SK-N-SH treated with all-trans-retinoic acid at 6 μM for 48 hours (cell line): ENCODE measurements at regions not wholly inside any gene's neighbourhood (a gene's known extent, or its start where the extent isn't known, plus 50 kb on each side); places are given as distances from the start of the nearest gene placed in this dataset.

Experiments
- ATAC-seq: fragments of 200-7000 bp; cut with Tn5 transposase; 3 replicates; pipeline ENCODE4 v1.9.1; 2020; ENCODE audit warnings: mild to moderate bottlenecking, moderate library complexity
- ARNTL ChIP-seq: fragments of 450-650 bp; formaldehyde crosslinking; IDR thresholded peaks from 2 replicates; pipeline ENCODE4 v1.5.0; 2020; ENCODE audit warnings: low read depth, mild to moderate bottlenecking, moderate library complexity, borderline replicate concordance
- BACH2 ChIP-seq: fragments of 250-450 bp; sonication (Bioruptor Pico); IDR thresholded peaks from 2 replicates; pipeline ENCODE4 v1.9.0; 2021; ENCODE audit warnings: mild to moderate bottlenecking, borderline replicate concordance
- CREB5 ChIP-seq: fragments of 250-450 bp; sonication (Bioruptor Pico); IDR thresholded peaks from 2 replicates; pipeline ENCODE4 v1.5.1; 2020; ENCODE audit warnings: low read depth, mild to moderate bottlenecking, moderate library complexity
- CSDC2 ChIP-seq: fragments of 250-450 bp; sonication (Bioruptor Pico); IDR thresholded peaks from 2 replicates; pipeline ENCODE4 v1.5.0; 2020; ENCODE audit warnings: mild to moderate bottlenecking, moderate library complexity
- CSRNP3 ChIP-seq: fragments of 250-450 bp; sonication (Bioruptor Pico); IDR thresholded peaks from 2 replicates; pipeline ENCODE4 v1.5.1; 2021; ENCODE audit warnings: mild to moderate bottlenecking, moderate library complexity
- ESRRG ChIP-seq: fragments of 250-450 bp; sonication (Bioruptor Pico); IDR thresholded peaks from 2 replicates; pipeline ENCODE4 v1.6.1; 2021; ENCODE audit warnings: mild to moderate bottlenecking
- GLIS3 ChIP-seq: fragments of 250-450 bp; sonication (Bioruptor Pico); IDR thresholded peaks from 2 replicates; pipeline ENCODE4 v1.5.0; 2020; ENCODE audit warnings: mild to moderate bottlenecking, moderate library complexity
- ISL1 ChIP-seq: fragments of 250-450 bp; sonication (Bioruptor Pico); IDR thresholded peaks from 2 replicates; pipeline ENCODE4 v2.1.2; 2022; ENCODE audit warnings: mild to moderate bottlenecking, moderate library complexity
- OSR1 ChIP-seq: fragments of 250-450 bp; sonication (Bioruptor Pico); IDR thresholded peaks from 2 replicates; pipeline ENCODE4 v1.8.0; 2022; ENCODE audit warnings: moderate library complexity, mild to moderate bottlenecking, inconsistent platforms
- POU6F1 ChIP-seq: fragments of 250-450 bp; sonication (Bioruptor Pico); IDR thresholded peaks from 2 replicates; pipeline ENCODE4 v1.8.0; 2021; ENCODE audit warnings: low read depth, mild to moderate bottlenecking, moderate library complexity, borderline replicate concordance
- RARB ChIP-seq: fragments of 250-450 bp; sonication (Bioruptor Pico); IDR thresholded peaks from 2 replicates; pipeline ENCODE4 v1.8.0; 2021; ENCODE audit warnings: mild to moderate bottlenecking, moderate library complexity
- SNAI2 ChIP-seq: fragments of 250-450 bp; sonication (Bioruptor Pico); IDR thresholded peaks from 2 replicates; pipeline ENCODE4 v1.5.0; 2020; ENCODE audit warnings: mild to moderate bottlenecking, moderate library complexity
- TCF4 ChIP-seq: fragments of 250-450 bp; sonication (Bioruptor Pico); IDR thresholded peaks from 2 replicates; pipeline ENCODE4 v1.8.0; 2021; ENCODE audit warnings: mild to moderate bottlenecking, moderate library complexity, borderline replicate concordance
- TOX ChIP-seq: fragments of 250-450 bp; sonication (Bioruptor Pico); IDR thresholded peaks from 2 replicates; pipeline ENCODE4 v1.8.0; 2021; ENCODE audit warnings: mild to moderate bottlenecking, moderate library complexity, borderline replicate concordance
- TSHZ2 ChIP-seq: fragments of 250-450 bp; sonication (Bioruptor Pico); IDR thresholded peaks from 2 replicates; pipeline ENCODE4 v1.5.0; 2020; ENCODE audit warnings: mild to moderate bottlenecking, moderate library complexity
- ZC3H10 ChIP-seq: fragments of 250-450 bp; sonication (Bioruptor Pico); IDR thresholded peaks from 2 replicates; pipeline ENCODE4 v1.5.1; 2021; ENCODE audit warnings: mild to moderate bottlenecking, moderate library complexity
- ZFP30 ChIP-seq: fragments of 450-650 bp; formaldehyde crosslinking; IDR thresholded peaks from 2 replicates; pipeline ENCODE4 v1.5.0; 2022; ENCODE audit warnings: mild to moderate bottlenecking, moderate library complexity
- ZNF565 ChIP-seq: fragments of 450-650 bp; formaldehyde crosslinking; conservative IDR thresholded peaks from 2 replicates; pipeline ENCODE4 v1.5.0; 2020; ENCODE audit warnings: low read depth, mild to moderate bottlenecking, moderate library complexity
- ZNF70 ChIP-seq: fragments of 450-650 bp; formaldehyde crosslinking; IDR thresholded peaks from 2 replicates; pipeline ENCODE4 v1.5.0; 2020; ENCODE audit warnings: mild to moderate bottlenecking, moderate library complexity
- ZNF8 ChIP-seq: fragments of 450-650 bp; formaldehyde crosslinking; IDR thresholded peaks from 2 replicates; pipeline ENCODE4 v1.5.0; 2020; ENCODE audit warnings: mild to moderate bottlenecking, moderate library complexity

GRCh38 chr10:59523851-59524250 is 161.5 kb upstream of the FAM13C start:
- ATAC-seq: no peak
- TF ChIP-seq ZNF565 (CRISPR knock-in tag): no peak
- TF ChIP-seq ESRRG (CRISPR knock-in tag): no peak
- TF ChIP-seq SNAI2 (CRISPR knock-in tag): no peak
- TF ChIP-seq CSDC2 (CRISPR knock-in tag): no peak
- TF ChIP-seq ISL1 (CRISPR knock-in tag): peak; percentile 49
- TF ChIP-seq TOX (CRISPR knock-in tag): no peak

- TF ChIP-seq OSR1 (CRISPR knock-in tag) (no peak), POU6F1 (CRISPR knock-in tag) (no peak), BACH2 (no peak), ESRRG (CRISPR knock-in tag) (no peak), TOX (CRISPR knock-in tag) (no peak)
- peak; percentile 32 for ATAC-seq
Measured at GRCh38 chr10:59517996-59518395, 155.6 kb upstream of the FAM13C start.

- TF ChIP-seq ZFP30 (CRISPR knock-in tag) (no peak), SNAI2 (CRISPR knock-in tag) (no peak), CSDC2 (CRISPR knock-in tag) (no peak), RARB (CRISPR knock-in tag) (no peak), ESRRG (CRISPR knock-in tag) (no peak), ARNTL (CRISPR knock-in tag) (no peak), TSHZ2 (CRISPR knock-in tag) (no peak), CREB5 (CRISPR knock-in tag) (no peak), ZNF8 (CRISPR knock-in tag) (no peak), TCF4 (CRISPR knock-in tag) (no peak), POU6F1 (CRISPR knock-in tag) (no peak), CSRNP3 (CRISPR knock-in tag) (no peak), OSR1 (CRISPR knock-in tag) (no peak), ISL1 (CRISPR knock-in tag) (no peak), BACH2 (no peak), ZNF70 (CRISPR knock-in tag) (no peak), GLIS3 (no peak), TOX (CRISPR knock-in tag) (no peak)
- no peak for ATAC-seq
Measured at GRCh38 chr10:59517341-59517899, 155.1 kb upstream of the FAM13C start.

GRCh38 chr10:59513558-59513957 is 151.2 kb upstream of the FAM13C start:
- ATAC-seq: peak; percentile 91

More at GRCh38 chr10:59513558-59513957, 151.2 kb upstream of the FAM13C start:
- no peak for TF ChIP-seq ZFP30 (CRISPR knock-in tag)
- TF ChIP-seq ZC3H10 (CRISPR knock-in tag): no peak
- no peak for TF ChIP-seq ZNF565 (CRISPR knock-in tag)
- no peak for TF ChIP-seq CREB5 (CRISPR knock-in tag)
- peak; percentile 79 for TF ChIP-seq ISL1 (CRISPR knock-in tag)
- TF ChIP-seq ZNF70 (CRISPR knock-in tag): no peak
- 0 out of 2 replicates have a peak, but pooled peaks have one; percentile 31 for TF ChIP-seq RARB (CRISPR knock-in tag)
- no peak for TF ChIP-seq ZNF8 (CRISPR knock-in tag)
